ENCODE measurements at regions not wholly inside any gene's neighbourhood (a gene's known extent, or its start where the extent isn't known, plus 50 kb on each side); places are given as distances from the start of the nearest gene placed in this dataset.

DNA sequence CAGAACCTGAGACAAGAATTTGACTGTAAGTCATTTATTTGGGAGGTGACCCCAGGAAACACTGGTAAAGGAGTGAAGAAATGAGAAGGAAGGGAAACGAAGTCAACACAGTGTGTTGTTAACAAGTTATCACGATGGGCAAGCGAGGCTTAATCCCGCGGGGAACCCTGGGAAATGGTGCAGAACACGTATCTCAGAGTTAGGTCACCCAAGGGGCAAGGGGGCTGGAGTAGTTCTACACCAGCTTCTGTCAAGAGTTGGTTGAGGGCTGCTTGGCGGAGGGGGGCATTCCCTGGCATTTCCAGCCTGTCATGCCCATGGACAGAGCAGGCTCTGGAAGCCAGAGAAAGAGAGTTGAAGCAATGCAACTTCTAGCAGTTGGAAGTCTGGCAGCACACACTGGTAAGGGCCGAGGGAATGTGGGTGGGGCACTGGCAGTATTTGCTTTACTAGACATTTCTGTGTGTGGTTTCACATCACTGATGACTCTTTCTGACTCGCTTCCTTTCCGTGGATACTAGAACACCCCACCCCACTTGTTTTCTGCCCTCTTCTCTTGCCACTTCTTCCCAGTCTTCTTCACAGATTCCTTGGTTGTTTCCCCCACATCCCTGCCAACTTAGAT lies 52.2 kb upstream of the ADGRG2 start:
- TF ChIP-seq, protein P1, sequence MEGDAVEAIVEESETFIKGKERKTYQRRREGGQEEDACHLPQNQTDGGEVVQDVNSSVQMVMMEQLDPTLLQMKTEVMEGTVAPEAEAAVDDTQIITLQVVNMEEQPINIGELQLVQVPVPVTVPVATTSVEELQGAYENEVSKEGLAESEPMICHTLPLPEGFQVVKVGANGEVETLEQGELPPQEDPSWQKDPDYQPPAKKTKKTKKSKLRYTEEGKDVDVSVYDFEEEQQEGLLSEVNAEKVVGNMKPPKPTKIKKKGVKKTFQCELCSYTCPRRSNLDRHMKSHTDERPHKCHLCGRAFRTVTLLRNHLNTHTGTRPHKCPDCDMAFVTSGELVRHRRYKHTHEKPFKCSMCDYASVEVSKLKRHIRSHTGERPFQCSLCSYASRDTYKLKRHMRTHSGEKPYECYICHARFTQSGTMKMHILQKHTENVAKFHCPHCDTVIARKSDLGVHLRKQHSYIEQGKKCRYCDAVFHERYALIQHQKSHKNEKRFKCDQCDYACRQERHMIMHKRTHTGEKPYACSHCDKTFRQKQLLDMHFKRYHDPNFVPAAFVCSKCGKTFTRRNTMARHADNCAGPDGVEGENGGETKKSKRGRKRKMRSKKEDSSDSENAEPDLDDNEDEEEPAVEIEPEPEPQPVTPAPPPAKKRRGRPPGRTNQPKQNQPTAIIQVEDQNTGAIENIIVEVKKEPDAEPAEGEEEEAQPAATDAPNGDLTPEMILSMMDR (IDR thresholded peaks at IDR 0.05) = no peak
- TF ChIP-seq POLR2A (IDR thresholded peaks at IDR 0.05) = no peak

All from prostate gland (tissue), 2 donors.